Activated gamma-delta T cell treated with anti-CD3 and anti-CD28 coated beads, Interleukin-2, amount 50 U/mL, for 16 hours (primary cell): ENCODE measurements at regions not wholly inside any gene's neighbourhood (a gene's known extent, or its start where the extent isn't known, plus 50 kb on each side); places are given as distances from the start of the nearest gene placed in this dataset.

ENCODE experiments used
- DNase-seq: peaks from one replicate; pipeline ENCODE4 v3.0.0-alpha.2; 2020; ENCODE audit warnings: low read depth

DNA sequence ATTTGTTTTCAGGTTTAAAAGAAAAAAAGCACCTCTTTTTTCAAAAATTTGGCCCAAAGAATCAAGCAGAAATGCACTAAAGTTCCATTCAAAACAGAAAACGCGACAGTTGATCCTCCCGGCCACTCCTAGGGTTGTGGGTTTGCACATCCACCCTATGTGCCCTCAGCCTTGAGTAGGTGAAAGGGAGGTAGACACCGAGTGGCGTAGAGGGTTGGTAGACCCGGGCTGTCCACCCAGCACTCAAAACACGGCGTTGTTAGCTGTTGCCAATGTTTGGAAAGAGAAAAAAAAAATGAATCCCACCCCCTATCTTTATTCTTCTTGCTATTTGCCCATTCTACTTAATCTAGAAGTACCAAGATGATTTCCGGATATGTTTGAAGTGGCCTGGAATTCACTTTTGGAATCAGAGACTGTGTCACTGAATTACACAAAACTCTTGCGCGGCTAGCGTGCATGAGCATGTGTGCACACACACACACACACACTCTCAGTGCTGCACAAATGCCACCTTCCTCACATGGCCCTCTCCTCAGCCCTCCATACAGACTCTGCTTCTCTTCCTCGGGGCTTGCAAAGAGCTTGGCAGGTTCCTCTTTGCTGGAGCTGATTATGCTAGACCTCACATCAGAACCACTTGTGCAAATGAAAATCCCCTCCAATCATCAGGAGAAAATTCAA, 110.2 kb upstream of the HAND1 start:
- no peak for DNase-seq

DNA sequence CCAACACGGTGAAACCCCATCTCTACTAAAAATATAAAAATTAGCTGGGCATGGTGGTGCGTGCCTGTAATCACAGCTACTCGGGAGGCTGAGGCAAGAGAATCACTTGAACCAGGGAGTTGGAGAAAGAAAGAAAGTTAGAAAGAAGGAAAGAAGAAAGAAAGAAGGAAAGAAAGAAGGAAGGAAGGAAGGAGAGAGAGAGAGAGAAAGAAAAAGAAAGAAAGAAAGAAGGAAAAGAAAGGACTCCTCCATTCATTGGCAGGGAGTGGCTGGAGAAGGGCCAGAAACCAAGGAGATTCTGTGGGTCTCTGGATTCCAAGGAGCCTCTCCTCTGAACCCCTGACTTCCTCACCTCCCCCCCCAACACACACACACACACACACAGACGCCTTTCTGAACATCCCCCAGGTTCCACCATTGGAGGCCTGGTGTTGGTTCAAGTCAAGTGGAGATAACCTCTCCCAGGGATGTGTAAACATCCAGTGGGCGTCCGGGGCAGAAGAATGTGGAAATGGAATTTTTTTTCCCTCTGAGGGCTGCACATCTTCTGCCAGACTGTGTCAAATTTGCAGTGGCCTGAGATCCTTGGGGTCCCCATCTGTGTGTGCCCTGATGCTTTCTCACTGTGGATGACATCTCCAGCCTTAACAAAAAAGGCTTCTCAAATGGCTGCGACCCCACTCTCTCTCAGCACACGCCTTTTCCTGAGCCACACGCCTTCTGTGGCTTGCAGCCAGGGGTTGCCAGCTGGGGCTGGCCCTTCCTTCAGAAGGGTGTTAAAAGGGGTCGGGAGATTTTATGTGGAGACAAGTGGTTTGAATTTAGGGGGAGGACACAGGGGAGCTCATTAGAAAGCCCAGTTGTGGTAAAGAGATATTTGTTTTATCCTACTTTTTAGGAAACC, 109.3 kb upstream of the HAND1 start:
- DNase-seq, result no peak

DNA sequence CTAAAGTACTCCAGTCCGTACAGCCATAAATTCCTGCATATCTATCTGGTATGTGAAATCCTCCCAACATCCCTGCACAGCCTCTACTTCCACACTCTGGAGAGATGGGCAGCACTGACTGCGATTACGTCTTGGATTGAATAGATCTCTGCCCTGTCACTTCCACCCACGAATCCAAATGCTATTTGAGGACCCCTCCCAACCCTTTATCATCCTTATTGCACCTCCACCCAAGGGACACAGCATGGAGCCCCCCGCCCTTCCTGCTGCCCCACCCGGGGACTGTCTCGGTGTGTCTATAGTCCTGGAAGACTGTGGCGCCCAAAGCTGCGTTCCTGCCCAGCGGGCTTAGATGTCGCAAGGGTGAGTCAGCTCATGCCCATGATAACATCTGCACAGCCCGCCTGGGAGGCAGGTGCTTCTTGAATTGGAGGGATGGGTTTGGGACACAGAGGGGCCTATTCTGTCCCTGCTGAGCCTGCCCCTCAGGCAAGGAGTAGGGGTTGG, 105.7 kb upstream of the HAND1 start:
- DNase-seq, result no peak

DNA sequence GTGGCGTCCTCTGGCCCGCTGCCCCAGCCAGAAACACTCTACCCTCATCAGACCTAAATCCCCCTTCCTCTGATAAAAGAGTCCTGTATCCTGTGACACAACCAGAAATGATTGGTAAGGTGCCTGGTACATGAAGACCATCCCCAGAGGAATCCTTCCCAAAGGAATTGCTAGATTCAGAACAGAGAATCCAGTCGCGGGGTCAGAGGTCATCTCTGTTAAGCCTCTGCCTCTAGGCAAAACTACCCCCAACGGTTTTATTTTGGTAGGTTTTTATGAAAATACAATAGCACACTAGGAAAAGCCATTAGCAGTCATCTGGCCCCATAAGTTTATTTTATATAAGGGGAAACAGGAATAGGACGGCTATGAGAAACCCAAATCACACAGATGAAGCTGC, 102.4 kb upstream of the HAND1 start:
- DNase-seq, result no peak

DNA sequence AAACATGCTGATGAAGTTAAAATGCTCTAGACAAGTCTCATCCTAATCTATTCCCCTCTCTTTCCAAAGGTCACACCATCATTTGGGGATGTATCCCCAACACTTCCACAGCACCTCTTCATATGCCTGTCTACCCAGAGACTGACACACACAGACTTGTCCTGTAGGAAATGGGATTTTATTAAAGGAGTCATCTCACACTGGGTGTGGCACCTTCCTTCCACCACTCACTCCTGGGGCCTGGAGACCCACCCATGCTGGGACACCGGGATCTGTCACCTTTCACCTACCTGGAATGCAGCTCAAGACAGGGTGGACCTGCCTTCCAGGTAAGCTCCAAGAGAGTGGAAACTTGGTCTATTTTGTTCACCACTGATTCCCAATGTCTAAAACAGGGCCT, 99.4 kb upstream of the HAND1 start:
- no peak for DNase-seq

DNA sequence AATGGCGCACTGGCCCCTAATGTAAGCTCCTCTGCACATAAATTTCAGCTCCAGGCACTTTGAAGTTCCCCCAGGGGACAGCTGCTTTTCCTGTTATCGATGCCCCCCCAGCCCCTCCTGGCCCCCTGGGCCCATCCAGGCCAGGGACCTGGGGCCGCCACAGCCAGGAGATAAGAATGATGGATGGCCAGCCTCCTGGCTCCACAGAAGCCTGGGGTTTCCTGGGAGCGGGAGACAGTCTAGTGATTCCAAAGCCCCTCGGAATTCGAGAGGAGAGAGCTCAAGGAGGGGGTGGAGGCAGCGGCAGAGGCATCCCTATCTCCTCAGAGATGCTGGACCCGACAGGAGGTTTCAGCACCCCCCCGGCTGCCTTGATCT, 98.4 kb upstream of the HAND1 start:
- DNase-seq, result no peak

DNA sequence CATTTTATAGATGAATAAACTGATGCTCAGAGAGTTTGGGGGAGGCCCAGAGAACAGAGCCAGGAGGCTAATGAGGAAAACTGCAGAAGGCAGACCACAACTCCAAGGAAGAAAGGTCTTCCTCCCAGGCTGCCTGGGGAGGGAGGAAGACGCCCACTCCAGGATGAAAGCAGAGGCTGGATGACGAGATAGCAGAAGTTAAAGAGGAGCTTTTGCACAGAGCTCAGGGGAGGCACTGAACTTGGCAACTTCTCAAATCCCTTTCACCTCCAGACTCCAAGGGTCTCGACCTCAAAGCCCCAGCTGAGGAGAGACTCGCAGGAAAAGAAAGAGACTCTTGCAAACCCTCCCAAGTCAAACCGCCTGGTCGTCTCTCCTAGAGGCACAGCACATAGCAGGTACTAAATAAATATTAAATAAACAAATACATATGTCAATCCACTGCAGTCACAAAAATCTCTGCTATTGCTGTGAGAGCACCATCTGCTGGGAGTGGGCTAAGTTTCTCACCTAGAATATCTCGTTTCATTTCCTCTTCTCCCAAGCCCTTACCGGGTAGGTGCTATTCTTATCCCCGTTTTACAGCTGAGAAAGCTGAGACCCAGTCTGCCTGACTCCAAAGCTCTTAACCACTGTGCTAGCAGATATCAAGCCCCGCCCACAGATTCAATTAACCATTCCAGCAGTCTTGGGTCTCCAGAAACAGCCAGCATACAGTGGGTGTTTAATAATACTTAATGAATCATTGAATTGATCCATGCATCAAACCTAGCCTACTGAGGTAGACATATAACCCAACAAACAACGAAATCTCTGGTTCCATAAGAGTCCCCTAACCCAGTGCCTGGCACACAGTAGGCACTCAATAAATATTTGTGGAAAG, 97.8 kb upstream of the HAND1 start:
- no peak for DNase-seq

DNA sequence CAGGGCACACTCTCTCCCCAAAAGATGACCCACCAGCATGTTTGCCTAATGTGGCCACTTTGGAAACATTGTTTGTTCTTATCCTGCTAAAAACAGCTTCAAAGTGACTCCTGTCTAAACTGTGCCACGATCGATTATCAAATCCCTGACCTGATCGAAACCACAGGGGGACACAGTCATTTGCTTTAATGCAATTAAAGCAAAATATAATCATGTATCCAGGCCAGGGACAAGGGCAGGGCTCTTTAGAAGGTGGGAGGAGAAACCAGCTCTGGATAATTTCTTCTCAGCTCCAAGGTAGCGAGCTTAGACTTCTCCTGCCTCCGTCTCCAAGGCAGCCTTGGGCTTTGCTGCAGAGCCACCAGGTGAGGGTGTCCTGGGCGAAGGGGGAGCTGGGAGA, 95.0 kb upstream of the HAND1 start:
- DNase-seq, result no peak

DNA sequence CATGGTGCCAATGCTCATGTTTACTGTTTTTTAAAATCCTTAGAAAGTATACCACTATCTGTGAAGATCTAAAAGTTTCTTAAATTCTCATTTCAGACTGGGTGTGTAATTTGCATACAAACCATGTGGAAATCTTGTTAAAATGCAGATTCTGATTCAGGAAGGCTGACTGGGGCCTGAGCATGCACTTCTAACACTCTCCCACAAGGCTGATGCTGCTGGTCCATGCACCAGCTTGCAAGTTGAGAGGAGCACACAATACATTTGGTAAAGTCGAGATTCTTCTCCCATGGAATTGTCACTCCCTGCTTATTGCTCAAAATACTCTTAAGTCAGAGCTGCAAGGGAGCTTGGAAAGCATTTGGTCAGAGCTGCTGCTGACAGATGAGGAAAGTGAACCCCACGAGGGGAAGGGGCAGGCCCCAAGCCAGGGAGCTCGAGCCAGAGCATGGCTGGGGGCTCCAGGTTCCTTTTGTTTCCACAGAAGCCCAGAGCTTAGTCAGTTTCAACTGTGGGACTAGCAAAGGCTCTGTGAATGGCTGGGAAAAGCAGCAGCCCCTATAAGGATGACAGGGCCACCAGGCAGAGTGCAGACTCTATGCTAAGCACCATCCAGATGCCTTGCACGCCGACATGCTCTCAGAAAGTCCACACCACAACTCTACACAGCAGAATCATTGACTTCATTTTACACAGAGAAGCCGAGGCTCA, 93.5 kb upstream of the HAND1 start:
- DNase-seq, result no peak

DNA sequence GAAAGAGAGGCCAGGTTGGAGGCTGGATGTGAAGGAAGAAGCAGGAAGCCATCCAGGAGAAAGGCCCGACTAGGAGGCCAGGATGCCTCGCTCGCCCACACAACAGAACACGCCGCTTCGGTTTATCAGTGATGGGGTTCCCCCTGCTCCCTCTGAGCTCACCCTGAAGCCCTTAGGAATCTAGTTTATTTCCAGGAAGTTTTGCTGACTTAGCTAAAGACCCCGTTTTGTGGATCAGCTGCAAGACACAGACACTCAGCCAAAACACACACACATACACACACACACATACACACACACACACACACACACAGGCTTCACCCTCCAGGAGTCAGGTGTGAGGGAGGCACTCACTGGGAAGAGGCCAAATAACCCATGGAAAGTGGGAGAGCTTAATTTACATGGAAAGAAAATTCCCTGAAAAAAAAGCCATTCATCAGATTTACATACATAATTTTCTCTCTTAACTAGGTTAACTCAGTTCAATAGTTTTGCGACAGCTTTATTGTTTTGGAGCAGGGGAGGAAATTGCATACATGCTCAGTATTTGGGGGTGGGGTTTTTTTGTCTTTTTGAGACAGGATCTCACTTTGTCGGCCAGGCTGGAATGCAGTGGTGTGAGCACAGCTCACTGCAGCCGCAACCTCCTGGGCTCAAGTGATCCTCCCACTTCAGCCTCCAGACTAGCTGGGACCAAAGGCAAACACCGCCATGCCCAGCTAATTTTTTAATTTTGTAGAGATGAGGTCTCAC, 92.7 kb upstream of the HAND1 start:
- DNase-seq, result no peak

DNA sequence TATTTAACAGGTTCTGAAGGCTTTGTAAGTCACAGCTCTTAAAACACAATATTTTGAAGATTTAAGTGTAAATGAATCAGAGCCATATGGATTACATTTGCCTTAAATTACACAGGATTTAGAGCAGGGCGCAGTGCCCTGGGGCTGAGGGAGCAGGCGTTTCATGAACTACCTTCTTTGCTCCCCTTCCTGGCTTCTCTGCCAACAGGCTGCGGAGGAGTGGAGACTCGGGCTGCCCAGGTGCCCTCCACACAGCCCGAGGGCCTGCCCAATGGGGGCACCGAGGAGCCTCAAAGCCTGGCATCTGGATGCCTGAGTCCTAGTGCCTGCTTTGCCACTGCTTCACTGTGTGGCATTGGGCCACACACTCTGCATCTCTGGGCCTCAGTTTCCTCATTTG, 90.6 kb upstream of the HAND1 start:
- DNase-seq, result no peak

DNA sequence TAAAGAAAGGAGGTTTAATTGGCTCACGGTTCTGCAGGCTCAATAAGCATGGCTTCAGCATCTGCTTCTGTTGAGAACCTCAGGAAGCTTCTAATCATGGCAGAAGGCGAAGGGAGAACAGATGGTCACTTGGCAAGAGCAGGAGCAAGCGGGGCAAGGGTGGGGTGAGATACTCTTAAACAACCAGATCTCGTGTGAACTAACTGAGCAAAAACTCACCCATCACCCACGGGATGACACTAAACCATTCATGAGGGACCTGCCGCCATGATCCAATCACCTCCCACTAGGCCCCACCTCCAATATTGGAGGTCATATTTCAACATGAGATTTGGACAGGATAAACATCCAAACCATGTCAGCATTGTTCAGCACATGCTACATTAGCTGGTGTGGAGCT, 89.1 kb upstream of the HAND1 start:
- DNase-seq, result no peak

DNA sequence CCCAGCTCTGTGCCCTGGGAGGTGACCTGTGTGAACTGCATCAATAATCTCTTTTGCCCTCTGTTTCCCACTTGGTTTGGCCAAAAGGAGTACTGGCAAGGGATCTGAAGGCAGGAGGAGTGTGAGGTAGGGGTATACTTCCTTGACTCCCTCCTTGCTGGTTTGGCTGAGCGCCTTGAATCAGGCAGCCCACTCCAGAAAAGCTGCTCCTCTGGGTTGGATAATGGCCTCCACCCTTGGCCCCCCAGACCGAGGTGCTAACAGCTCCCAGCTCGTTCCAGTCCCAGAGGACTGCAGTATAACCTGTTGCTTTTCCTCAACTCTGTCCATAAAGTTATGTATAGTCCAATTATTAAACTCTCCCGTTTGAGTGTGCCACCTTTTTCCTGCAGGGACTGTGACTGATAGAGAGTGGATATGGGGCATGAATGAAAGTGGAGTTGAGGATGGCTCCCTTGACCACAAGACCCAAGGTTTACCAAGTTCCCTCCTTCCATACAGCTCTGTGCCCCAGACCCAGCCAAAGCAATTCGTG, 88.2 kb upstream of the HAND1 start:
- no peak for DNase-seq

DNA sequence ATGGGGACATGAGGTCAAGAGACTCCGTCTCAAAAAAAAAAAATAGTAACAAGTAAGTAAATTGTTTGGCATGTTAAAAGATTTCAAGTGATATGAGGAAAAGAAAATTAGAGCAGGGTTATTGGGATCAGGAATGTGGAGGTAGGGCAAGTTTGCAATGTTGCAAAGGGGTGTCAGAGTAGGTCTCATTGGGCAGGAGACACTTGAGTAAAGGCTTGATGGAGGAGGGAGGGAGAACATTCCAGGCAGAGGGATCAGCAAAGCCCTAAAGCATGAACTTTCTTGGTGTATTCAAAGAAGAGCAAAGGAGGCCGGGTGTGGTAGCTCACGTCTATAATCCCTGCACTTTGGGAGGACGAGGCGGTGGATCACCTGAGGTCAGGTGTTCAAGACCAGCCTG, 87.1 kb upstream of the HAND1 start:
- DNase-seq, result no peak

DNA sequence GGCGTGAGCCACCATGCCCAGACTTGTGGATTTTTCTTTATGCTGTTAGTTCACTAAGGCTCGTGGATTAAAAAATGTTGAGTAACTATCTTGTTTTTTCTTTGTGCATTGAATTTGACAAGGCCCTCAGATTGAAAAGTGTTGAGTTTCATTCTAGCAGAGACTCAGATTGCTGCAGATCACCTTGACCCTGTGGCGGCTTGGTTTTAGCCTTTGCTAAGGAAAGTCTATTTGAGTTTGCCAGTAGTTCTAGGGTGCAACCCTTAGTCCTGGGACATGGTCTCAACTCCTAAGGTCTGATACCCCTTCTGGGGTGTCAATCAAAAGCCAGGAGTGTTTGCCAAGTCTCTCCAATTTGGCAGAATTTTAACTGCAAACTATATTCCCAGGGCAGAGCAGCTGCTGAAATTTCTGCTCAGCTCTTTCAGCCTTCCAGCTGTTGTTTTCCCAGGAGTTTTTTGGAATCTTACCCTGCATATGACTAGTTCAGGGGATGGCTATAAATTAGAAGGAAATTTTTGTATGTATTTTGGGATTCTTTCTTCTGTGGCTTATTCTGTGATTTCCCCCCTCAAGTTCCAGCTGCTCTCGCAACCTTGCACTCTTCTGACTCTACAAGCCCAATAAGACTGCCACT, 84.3 kb upstream of the HAND1 start:
- no peak for DNase-seq

DNA sequence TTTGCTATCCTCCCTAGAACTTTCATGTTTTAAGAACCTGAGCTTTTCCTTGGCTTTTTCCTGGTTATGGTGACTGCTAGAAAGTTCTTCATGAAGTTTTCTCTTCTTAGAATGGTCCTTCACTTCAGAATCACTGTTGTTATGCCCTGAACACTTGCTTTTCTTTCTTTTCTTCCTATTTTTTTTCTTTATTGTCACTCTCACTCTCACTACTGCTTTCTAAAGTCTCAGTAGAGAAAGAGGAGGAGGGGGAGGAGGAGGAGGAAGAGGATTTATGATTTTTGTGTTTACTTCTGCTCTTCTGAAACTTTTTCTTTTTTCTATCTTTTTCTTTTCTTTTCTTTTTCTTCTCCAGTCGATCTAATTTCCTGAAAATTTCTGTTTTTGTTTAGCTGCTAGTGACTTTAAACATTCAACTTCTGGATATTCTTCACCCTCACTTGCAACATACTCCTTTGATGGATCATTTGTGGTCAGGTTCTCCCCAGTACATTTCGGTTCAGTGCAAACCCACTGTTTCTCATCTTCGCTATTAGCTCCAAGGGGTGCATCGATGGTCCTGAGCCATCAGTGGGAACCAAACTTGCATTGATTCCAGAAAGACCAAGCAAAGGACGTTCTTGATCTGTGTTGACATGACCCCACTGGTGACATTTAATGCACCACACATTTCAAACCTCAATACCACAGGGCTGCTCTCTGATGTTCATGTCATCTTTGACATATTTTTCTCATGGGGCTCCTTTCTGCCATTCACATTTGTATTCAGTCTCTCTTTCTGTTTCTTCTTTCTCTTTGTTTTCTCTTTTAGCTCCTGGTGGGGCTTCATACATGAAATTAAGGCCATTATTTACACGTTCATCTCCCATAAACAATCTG, 81.6 kb upstream of the HAND1 start:
- DNase-seq, result no peak

DNA sequence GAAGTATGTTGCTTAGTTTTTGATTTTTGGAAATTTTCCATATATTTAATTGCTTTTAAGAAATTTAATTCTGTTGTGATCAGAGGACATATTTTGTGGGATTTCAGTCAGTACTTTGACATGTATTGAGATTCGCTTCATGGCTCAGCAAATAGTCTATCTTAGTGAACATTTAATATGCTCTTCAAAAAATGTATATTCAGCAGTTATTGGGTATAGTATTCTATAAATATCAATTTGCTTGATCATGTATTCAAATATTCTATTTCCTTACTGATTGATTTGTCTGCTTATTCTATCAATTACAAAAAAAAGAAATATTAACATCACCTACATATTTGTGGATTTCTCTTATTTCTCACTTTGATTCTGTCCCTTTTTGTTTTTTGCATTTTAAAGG, 79.5 kb upstream of the HAND1 start:
- no peak for DNase-seq

DNA sequence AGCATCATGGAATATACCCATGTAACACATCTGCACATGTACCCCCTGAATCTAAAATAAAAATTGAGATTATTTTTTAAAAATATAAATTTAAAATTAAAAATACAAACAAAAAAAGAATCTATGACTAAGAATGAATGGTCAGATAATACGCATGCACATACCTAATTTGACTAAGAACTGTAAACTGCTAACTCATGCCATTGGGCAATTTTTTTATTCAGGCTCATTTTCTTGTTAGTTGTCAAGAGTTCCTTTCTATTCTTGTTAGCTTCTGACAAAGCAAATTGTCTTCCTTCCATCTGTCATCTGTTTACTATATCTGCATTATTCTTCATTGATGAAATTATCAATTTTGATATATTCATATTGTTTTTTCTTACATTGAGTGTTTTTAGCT, 69.5 kb upstream of the HAND1 start:
- DNase-seq, result no peak

DNA sequence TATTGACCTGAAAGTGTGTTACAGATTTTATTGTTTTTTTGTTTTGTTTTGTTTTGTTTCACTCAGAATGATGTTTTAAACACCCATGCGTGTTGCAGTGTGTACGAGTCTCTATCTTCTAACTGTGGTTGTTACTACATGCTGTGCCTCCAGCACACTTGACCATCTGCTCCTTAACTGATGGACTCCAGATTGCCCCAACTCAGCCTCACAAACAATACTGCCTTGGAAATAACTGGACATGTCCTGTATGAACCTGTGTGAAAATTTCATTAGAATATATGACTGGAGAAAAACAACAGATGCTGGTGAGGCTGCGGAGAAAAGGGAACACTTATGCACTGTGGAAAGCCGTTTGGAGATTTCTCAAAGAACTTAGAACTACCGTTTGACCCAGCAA, 68.7 kb upstream of the HAND1 start:
- DNase-seq, result no peak
